SU-DHL-6 (cell line): ENCODE measurements at regions not wholly inside any gene's neighbourhood (a gene's known extent, or its start where the extent isn't known, plus 50 kb on each side); places are given as distances from the start of the nearest gene placed in this dataset.

Experiments
- EZH2phosphoT487 ChIP-seq: fragments of 200-600 bp; sonication (generic), shearing (Covaris generic); conservative IDR thresholded peaks from 2 replicates; pipeline ENCODE4 v1.6.1; 2018; ENCODE audit warnings: mild to moderate bottlenecking, antibody characterized with exemption, low read length, moderate library complexity, mixed read lengths
- TF ChIP-seq, protein P1 (sequence below): fragments of 200-600 bp; sonication (generic); IDR thresholded peaks from one replicate; pipeline ENCODE4 v1.5.1; 2017; ENCODE audit warnings: antibody characterized with exemption, mild to moderate bottlenecking, low read length, moderate library complexity; ENCODE audit not compliant: insufficient read depth, poor library complexity, severe bottlenecking

DNA sequence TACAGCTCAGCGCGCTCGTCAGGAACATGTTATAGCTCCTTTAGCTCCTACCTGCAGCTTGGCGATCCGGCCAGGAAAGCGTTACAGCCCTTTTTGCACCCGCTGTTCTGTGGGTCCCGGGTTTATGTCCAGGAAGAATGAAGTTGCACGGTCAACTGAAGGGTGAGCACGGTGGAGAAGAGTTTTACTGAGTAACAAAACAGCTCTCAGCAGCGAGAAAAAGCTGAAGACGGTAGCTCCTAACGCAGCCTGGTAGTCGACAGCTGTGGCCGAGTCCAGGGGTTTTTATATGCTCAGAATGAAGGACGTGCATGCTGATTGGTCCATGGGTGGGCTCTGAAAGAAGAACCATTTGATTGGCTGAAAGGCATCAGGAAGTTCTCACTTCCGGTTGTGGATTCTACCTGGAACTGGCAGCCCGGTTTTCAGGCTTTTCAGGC lies 1830.1 kb upstream of the NUDT12 start:
- TF ChIP-seq, protein P1, sequence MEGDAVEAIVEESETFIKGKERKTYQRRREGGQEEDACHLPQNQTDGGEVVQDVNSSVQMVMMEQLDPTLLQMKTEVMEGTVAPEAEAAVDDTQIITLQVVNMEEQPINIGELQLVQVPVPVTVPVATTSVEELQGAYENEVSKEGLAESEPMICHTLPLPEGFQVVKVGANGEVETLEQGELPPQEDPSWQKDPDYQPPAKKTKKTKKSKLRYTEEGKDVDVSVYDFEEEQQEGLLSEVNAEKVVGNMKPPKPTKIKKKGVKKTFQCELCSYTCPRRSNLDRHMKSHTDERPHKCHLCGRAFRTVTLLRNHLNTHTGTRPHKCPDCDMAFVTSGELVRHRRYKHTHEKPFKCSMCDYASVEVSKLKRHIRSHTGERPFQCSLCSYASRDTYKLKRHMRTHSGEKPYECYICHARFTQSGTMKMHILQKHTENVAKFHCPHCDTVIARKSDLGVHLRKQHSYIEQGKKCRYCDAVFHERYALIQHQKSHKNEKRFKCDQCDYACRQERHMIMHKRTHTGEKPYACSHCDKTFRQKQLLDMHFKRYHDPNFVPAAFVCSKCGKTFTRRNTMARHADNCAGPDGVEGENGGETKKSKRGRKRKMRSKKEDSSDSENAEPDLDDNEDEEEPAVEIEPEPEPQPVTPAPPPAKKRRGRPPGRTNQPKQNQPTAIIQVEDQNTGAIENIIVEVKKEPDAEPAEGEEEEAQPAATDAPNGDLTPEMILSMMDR: no peak
- no peak for TF ChIP-seq EZH2phosphoT487
